Ovary (tissue), 7 donors: ENCODE measurements at regions not wholly inside any gene's neighbourhood (a gene's known extent, or its start where the extent isn't known, plus 50 kb on each side); places are given as distances from the start of the nearest gene placed in this dataset.

Experiments
- DNase-seq, 5 donors: peaks; one replicate each; pipeline ENCODE4 v3.0.0-alpha.2; 2019 to 2020
- H3K27ac ChIP-seq, 2 donors: fragments of 200-600 bp; one replicate each; pipeline versions ENCODE4 v1.5.1 to v1.8.0; 2019 to 2022
- H3K27me3 ChIP-seq: fragments of 200-600 bp; one replicate; pipeline ENCODE4 v1.8.0; 2022
- H3K36me3 ChIP-seq: fragments of 200-600 bp; sonication (generic); one replicate; pipeline ENCODE4 v1.5.1; 2019
- H3K4me1 ChIP-seq: one replicate; pipeline ENCODE4 v1.8.1; 2013; ENCODE audit warnings: mild to moderate bottlenecking, moderate library complexity; ENCODE audit not compliant: insufficient read depth
- H3K4me3 ChIP-seq: fragments of 200-600 bp; sonication (generic); one replicate; pipeline ENCODE4 v1.5.1; 2017
- H3K9me3 ChIP-seq, 2 donors: fragments of 200-600 bp in 1 of 2; sonication (generic) in 1 of 2; one replicate each; pipeline versions ENCODE4 v1.5.1 to v1.8.1; 2013 to 2019; ENCODE audit warnings: mild to moderate bottlenecking in 1 of 2, moderate library complexity in 1 of 2
- EP300 ChIP-seq: sonication (generic); formaldehyde crosslinking; IDR thresholded peaks from one replicate; pipeline ENCODE4 v1.6.1; 2017; ENCODE audit warnings: antibody characterized with exemption
- POLR2A ChIP-seq: fragments of 450-650 bp; IDR thresholded peaks from one replicate; pipeline ENCODE4 v1.6.1; 2017; ENCODE audit warnings: antibody characterized with exemption, mild to moderate bottlenecking, moderate library complexity
- WGBS, 3 donors: extraction: QIAGEN DNeasy Blood & Tissue Kit in 1 of 3; methylation state at CpG; one replicate each; pipeline versions ENCODE4 v1.1.5 to v1.1.7; 2013 to 2017; 5-methylcytosine and 5-hydroxymethylcytosine counted together
- intact Hi-C, 4 donors: fragments of 100-400 bp; cut with DNase I; formaldehyde crosslinking; loops; one replicate each; pipeline versions ENCODE4 v1.11.0 to v1.15.1; 2022 to 2023
- TF ChIP-seq, protein P1 (sequence below), 3 donors: fragments of 450-650 bp in 2 of 3; fragments of 200-600 bp in 1 of 3; IDR thresholded peaks; one replicate each; pipeline versions ENCODE4 v1.5.1 to v1.8.0; 2016 to 2022; ENCODE audit warnings: antibody characterized with exemption in 3 of 3, mild to moderate bottlenecking in 1 of 3
- donor health status: DM: no; HTN: no; CAD: no; lungs with moderate emphysema.
- donor health status: DM: no; HTN: no; CAD: no.
- donor health status: Bipolar disorder and iron deficiency.
- donor health status: DM: no; HTN: no; CAD: no.
- donor health status: DM: yes; HTN: yes; CAD: no.

DNA sequence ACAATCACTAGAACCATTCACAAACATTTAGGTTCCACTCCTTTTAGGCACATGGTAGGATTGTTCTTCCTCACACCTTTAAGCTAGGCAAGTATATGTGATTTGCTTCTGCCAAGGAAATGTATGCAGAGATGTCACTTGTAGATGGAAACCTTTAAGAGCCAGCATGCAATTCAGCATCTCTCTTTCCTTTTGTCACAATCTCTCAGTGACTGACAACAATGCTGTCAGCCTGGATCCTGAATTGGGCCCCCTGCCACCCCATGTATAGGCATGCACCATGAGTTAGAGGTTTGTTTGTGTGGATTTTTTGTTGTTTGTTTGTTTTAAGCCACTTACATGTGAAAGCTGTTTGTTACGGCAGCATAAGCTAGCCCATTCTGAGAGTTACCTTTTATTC lies 169.6 kb upstream of the PDE1C start:
- DNase-seq: no peak
- WGBS, 3 donors: 75 to 86% (median 83%) methylated on average over 1 of the region's 1 CpG
- no peak overlapping the region for H3K4me3 ChIP-seq
- no peaks in the 10 kb centered on the region for H3K9me3 ChIP-seq
- no peak overlapping the region for H3K27ac ChIP-seq
- intact Hi-C loops: no loop called here
- TF ChIP-seq EP300 (no peak), POLR2A (no peak)
- TF ChIP-seq, protein P1, sequence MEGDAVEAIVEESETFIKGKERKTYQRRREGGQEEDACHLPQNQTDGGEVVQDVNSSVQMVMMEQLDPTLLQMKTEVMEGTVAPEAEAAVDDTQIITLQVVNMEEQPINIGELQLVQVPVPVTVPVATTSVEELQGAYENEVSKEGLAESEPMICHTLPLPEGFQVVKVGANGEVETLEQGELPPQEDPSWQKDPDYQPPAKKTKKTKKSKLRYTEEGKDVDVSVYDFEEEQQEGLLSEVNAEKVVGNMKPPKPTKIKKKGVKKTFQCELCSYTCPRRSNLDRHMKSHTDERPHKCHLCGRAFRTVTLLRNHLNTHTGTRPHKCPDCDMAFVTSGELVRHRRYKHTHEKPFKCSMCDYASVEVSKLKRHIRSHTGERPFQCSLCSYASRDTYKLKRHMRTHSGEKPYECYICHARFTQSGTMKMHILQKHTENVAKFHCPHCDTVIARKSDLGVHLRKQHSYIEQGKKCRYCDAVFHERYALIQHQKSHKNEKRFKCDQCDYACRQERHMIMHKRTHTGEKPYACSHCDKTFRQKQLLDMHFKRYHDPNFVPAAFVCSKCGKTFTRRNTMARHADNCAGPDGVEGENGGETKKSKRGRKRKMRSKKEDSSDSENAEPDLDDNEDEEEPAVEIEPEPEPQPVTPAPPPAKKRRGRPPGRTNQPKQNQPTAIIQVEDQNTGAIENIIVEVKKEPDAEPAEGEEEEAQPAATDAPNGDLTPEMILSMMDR (IDR thresholded peaks at IDR 0.05): no peak
- no peaks in the 10 kb centered on the region for H3K36me3 ChIP-seq
- H3K27me3 ChIP-seq: no peaks in the 10 kb centered on the region
- no peaks in the 10 kb centered on the region for H3K4me1 ChIP-seq

DNA sequence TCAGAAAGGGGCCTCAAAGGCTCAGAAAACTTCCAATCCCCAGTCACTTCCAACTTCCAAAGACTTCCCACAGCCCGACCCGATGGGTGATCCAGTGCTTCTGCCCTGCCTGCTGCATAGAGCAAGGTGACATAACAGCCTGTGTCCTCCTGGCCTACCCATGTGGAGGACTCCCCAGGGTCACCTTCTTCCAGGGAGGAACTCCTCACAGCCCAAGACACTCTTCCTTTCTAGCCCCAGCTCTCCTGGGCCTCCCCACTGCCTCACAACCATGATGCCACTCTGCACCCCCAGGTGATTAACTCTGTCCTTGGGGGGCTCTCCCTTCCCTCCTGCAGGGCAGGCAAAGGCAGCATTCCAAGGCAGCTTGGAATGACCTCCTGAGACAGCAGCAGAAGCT lies 158.4 kb upstream of the PDE1C start:
- DNase-seq: no peak
- intact Hi-C loops: no loop called here
- Histone ChIP-seq H3K9me3 (no peaks in the 10 kb centered on the region), H3K4me3 (no peak overlapping the region), H3K36me3 (no peaks in the 10 kb centered on the region), H3K4me1 (no peaks in the 10 kb centered on the region), H3K27me3 (no peaks in the 10 kb centered on the region), H3K27ac (no peak overlapping the region)
- TF ChIP-seq EP300 (no peak), POLR2A (no peak)
- TF ChIP-seq, protein P1 (IDR thresholded peaks at IDR 0.05): no peak
- WGBS, 3 donors: 89 to 100% (median 93%) methylated on average over 2 of the region's 2 CpGs

- no peaks in the 10 kb centered on the region for H3K9me3 ChIP-seq
- H3K36me3 ChIP-seq: no peaks in the 10 kb centered on the region
- no peak for TF ChIP-seq POLR2A
- no peak for TF ChIP-seq EP300
- TF ChIP-seq, protein P1 (IDR thresholded peaks at IDR 0.05): no peak
- 49 to 71% (median 58%) methylated on average over 1 of the region's 1 CpG for WGBS, 3 donors
- intact Hi-C loops: no loop called here
- H3K4me1 ChIP-seq: no peaks in the 10 kb centered on the region
- H3K27ac ChIP-seq: no peak overlapping the region
- no peak for DNase-seq
- no peaks in the 10 kb centered on the region for H3K27me3 ChIP-seq
- no peak overlapping the region for H3K4me3 ChIP-seq
Observed at GRCh38 chr7:32227746-32228145, 157.5 kb upstream of the PDE1C start.

GRCh38 chr7:32224276-32224675 lies 154.1 kb upstream of the PDE1C start:
- H3K36me3 ChIP-seq: no peaks in the 10 kb centered on the region
- TF ChIP-seq, protein P1 (IDR thresholded peaks at IDR 0.05): no peak
- TF ChIP-seq POLR2A (no peak), EP300 (no peak)
- H3K4me1 ChIP-seq: no peaks in the 10 kb centered on the region
- intact Hi-C loops: no loop called here
- H3K27ac ChIP-seq: no peak overlapping the region
- no peak for DNase-seq
- no peaks in the 10 kb centered on the region for H3K9me3 ChIP-seq
- H3K27me3 ChIP-seq: no peaks in the 10 kb centered on the region
- no peak overlapping the region for H3K4me3 ChIP-seq
- WGBS, 3 donors: 81 to 85% (median 84%) methylated on average over 5 of the region's 5 CpGs

- Histone ChIP-seq H3K4me3 (no peak overlapping the region), H3K27me3 (no peaks in the 10 kb centered on the region), H3K36me3 (no peaks in the 10 kb centered on the region), H3K9me3 (no peaks in the 10 kb centered on the region), H3K4me1 (no peaks in the 10 kb centered on the region), H3K27ac (no peak overlapping the region)
- WGBS, 3 donors: 84 to 89% (median 85%) methylated on average over 8 of the region's 8 CpGs
- no peak for TF ChIP-seq POLR2A
- TF ChIP-seq EP300: no peak
- TF ChIP-seq, protein P1 (IDR thresholded peaks at IDR 0.05): no peak
- no peak for DNase-seq
- intact Hi-C loops: no loop called here
Observed at GRCh38 chr7:32223721-32224120, 153.5 kb upstream of the PDE1C start.
